BJ (cell line): ENCODE measurements at regions not wholly inside any gene's neighbourhood (a gene's known extent, or its start where the extent isn't known, plus 50 kb on each side); places are given as distances from the start of the nearest gene placed in this dataset.

Experiments
- CTCF ChIA-PET: fragments of 350-600 bp; formaldehyde crosslinking; extraction: SDS; loops from one replicate; lab custom pipeline; 2021; ENCODE audit warnings: antibody characterized with exemption, inconsistent platforms; lab: Yijun Ruan, JAX
- POLR2A ChIA-PET: fragments of 300-600 bp; sonication (Branson Sonifier 250); formaldehyde crosslinking; extraction: SDS; loops from one replicate; lab custom pipeline; 2021; ENCODE audit warnings: antibody characterized with exemption; lab: Charles Lee
- DNase-seq: peaks from one replicate; pipeline ENCODE4 v3.0.0-alpha.2; 2011; ENCODE audit warnings: low read depth
- H3K27me3 ChIP-seq: 2 replicates; pipeline ENCODE4 v1.6.0; 2011; ENCODE audit warnings: low read length; ENCODE audit not compliant: control insufficient read depth, insufficient read depth
- H3K36me3 ChIP-seq: 2 replicates; pipeline ENCODE4 v1.5.1; 2011; ENCODE audit warnings: low read length; ENCODE audit not compliant: control insufficient read depth, insufficient read depth
- H3K4me3 ChIP-seq: 2 replicates; pipeline ENCODE4 v1.5.1; 2011; ENCODE audit warnings: low read depth, mild to moderate bottlenecking, control low read depth, low read length
- CTCF ChIP-seq: IDR thresholded peaks from 2 replicates; pipeline ENCODE4 v1.5.1; 2011; ENCODE audit warnings: low read depth, mild to moderate bottlenecking, control low read depth, inconsistent platforms, low read length, moderate library complexity; ENCODE audit not compliant: insufficient read depth

GRCh38 chr13:46975173-46975572 is 78.3 kb upstream of the HTR2A start:
- TF ChIP-seq CTCF: no peak
- no peak overlapping the region for H3K4me3 ChIP-seq
- ChIA-PET CTCF (interaction anchor here (1.2 to 2.3 kb wide), 4 partner anchors 11 to 484 kb away, joined by 3 to 11 read pairs (median 6); no protein-coding TSS in a partner anchor), POLR2A (no interaction called here)
- H3K36me3 ChIP-seq: no peaks in the 10 kb centered on the region
- no peak for DNase-seq
- H3K27me3 ChIP-seq: no peaks in the 10 kb centered on the region

GRCh38 chr13:46968450-46968849 is 71.6 kb upstream of the HTR2A start:
- POLR2A ChIA-PET: no interaction called here
- Histone ChIP-seq H3K27me3 (no peaks in the 10 kb centered on the region), H3K36me3 (no peaks in the 10 kb centered on the region), H3K4me3 (no peak overlapping the region)
- CTCF ChIA-PET: no interaction called here
- DNase-seq: no peak
- no peak for TF ChIP-seq CTCF

GRCh38 chr13:46964789-46965527 is 68.1 kb upstream of the HTR2A start:
- CTCF ChIA-PET: interaction anchor here (0.9 to 1.8 kb wide), 2 partner anchors 9 kb away, joined by 4 to 6 read pairs; no protein-coding TSS in a partner anchor
- no peaks in the 10 kb centered on the region for H3K27me3 ChIP-seq
- TF ChIP-seq CTCF: no peak
- peak; percentile 32 for DNase-seq
- POLR2A ChIA-PET: no interaction called here
- H3K36me3 ChIP-seq: no peaks in the 10 kb centered on the region
- H3K4me3 ChIP-seq: no peak overlapping the region

GRCh38 chr13:46963904-46964303 is 67.1 kb upstream of the HTR2A start:
- ChIA-PET POLR2A (no interaction called here), CTCF (interaction anchor here (1.8 kb wide), 1 partner anchor 10 kb away, joined by 6 read pairs; no protein-coding TSS in a partner anchor)
- no peak for DNase-seq
- no peak overlapping the region for H3K4me3 ChIP-seq
- TF ChIP-seq CTCF: no peak
- no peaks in the 10 kb centered on the region for H3K27me3 ChIP-seq
- no peaks in the 10 kb centered on the region for H3K36me3 ChIP-seq

GRCh38 chr13:46962281-46962941 is 65.6 kb upstream of the HTR2A start:
- Histone ChIP-seq H3K36me3 (no peaks in the 10 kb centered on the region), H3K4me3 (no peak overlapping the region), H3K27me3 (no peaks in the 10 kb centered on the region)
- ChIA-PET CTCF (interaction anchor here (0.8 to 2.0 kb wide), 4 partner anchors 9 to 812 kb away, joined by 3 to 7 read pairs (median 5); no protein-coding TSS in a partner anchor), POLR2A (no interaction called here)
- peak; percentile 32; the same call in 1 of the 2 replicates for TF ChIP-seq CTCF
- no peak for DNase-seq
